ENCODE measurements at regions not wholly inside any gene's neighbourhood (a gene's known extent, or its start where the extent isn't known, plus 50 kb on each side); places are given as distances from the start of the nearest gene placed in this dataset.

GRCh38 chr2:30382162-30382783 is 64.8 kb upstream of the LCLAT1 start:
- H3K4me1 ChIP-seq (ENCODE audit: control insufficient read depth in 1 of 2, insufficient read depth in 2 of 2, low read length in 2 of 2), result no peaks in the 10 kb centered on the region
- H2AFZ ChIP-seq (ENCODE audit: low read depth, low read length, poor library complexity, severe bottlenecking), result no peak overlapping the region
- TF ChIP-seq FOSL1 (IDR thresholded peaks at IDR 0.05; ENCODE audit: low read depth) (no peak), CTCF (IDR thresholded peaks at IDR 0.05 in 2 of 3, conservative IDR thresholded peaks at IDR 0.05 in 1 of 3; ENCODE audit: borderline replicate concordance in 1 of 3, insufficient read depth in 1 of 3, low read depth in 2 of 3, low read length in 2 of 3) (no peak), YY1 (IDR thresholded peaks at IDR 0.05; ENCODE audit: extremely low read depth, insufficient replicate concordance, low read depth, low read length) (no peak), CBX3 (IDR thresholded peaks at IDR 0.05; ENCODE audit: low read depth) (no peak), ZFX (IDR thresholded peaks at IDR 0.05) (no peak), EZH2 (IDR thresholded peaks at IDR 0.05) (no peak), POLR2A (IDR thresholded peaks at IDR 0.05; ENCODE audit: borderline replicate concordance, extremely low read depth, insufficient read depth, insufficient read length) (no peak)
- no peaks in the 10 kb centered on the region for H4K20me1 ChIP-seq (ENCODE audit: insufficient read depth)
- H3K4me3 ChIP-seq (replicated peaks in 1 of 2; ENCODE audit: low read depth in 1 of 2, low read length in 2 of 2), result no peak overlapping the region
- H3K27me3 ChIP-seq (ENCODE audit: insufficient read depth, low read length), result peaks cover 33% of the 10 kb centered on the region
- intact Hi-C loops (cut with micrococcal nuclease), result no loop called here
- no peak overlapping the region for H3K4me2 ChIP-seq (ENCODE audit: low read length)
- ChIA-PET RAD21 (ENCODE audit: low non-redundant PET in 1 of 2, low total read pairs in 2 of 2, uncharacterized antibody in 2 of 2, unreplicated experiment in 2 of 2) (no interaction called here), CTCF (no interaction called here), POLR2A (no interaction called here)
- no peaks in the 10 kb centered on the region for H3K9me3 ChIP-seq (ENCODE audit: control insufficient read depth in 1 of 2, insufficient read depth in 1 of 2, low read depth in 1 of 2, low read length in 2 of 2)
- no peaks in the 10 kb centered on the region for H3K9me2 ChIP-seq (ENCODE audit: insufficient read depth)
- no peak for ATAC-seq
- no peak overlapping the region for H3K9ac ChIP-seq (ENCODE audit: low read length)
- no peaks in the 10 kb centered on the region for H3K79me2 ChIP-seq (ENCODE audit: insufficient read depth, low read length)
- H3K36me3 ChIP-seq (ENCODE audit: control insufficient read depth in 1 of 2, insufficient read depth in 2 of 2, low read length in 2 of 2), result no peaks in the 10 kb centered on the region
- H3K27ac ChIP-seq (ENCODE audit: low read depth, low read length), result no peak overlapping the region
- DNase-seq (ENCODE audit: low read depth, low spot score), result no peak
- no TSS peak for BruUV-seq (replicated peaks)

GRCh38 chr2:30382995-30383394 is 64.1 kb upstream of the LCLAT1 start:
- CTCF ChIA-PET, result no interaction called here
- Histone ChIP-seq H3K9me3 (ENCODE audit: control insufficient read depth in 1 of 2, insufficient read depth in 1 of 2, low read depth in 1 of 2, low read length in 2 of 2) (no peaks in the 10 kb centered on the region), H4K20me1 (ENCODE audit: insufficient read depth) (no peaks in the 10 kb centered on the region), H3K9ac (ENCODE audit: low read length) (no peak overlapping the region), H3K4me2 (ENCODE audit: low read length) (no peak overlapping the region), H3K4me3 (replicated peaks in 1 of 2; ENCODE audit: low read depth in 1 of 2, low read length in 2 of 2) (no peak overlapping the region), H2AFZ (ENCODE audit: low read depth, low read length, poor library complexity, severe bottlenecking) (no peak overlapping the region), H3K27ac (ENCODE audit: low read depth, low read length) (no peak overlapping the region), H3K27me3 (ENCODE audit: insufficient read depth, low read length) (peaks cover 33% of the 10 kb centered on the region), H3K36me3 (ENCODE audit: control insufficient read depth in 1 of 2, insufficient read depth in 2 of 2, low read length in 2 of 2) (no peaks in the 10 kb centered on the region), H3K9me2 (ENCODE audit: insufficient read depth) (no peaks in the 10 kb centered on the region), H3K79me2 (ENCODE audit: insufficient read depth, low read length) (no peaks in the 10 kb centered on the region), H3K4me1 (ENCODE audit: control insufficient read depth in 1 of 2, insufficient read depth in 2 of 2, low read length in 2 of 2) (no peaks in the 10 kb centered on the region)
- TF ChIP-seq MAX (IDR thresholded peaks at IDR 0.05) (no peak), CTCF (IDR thresholded peaks at IDR 0.05 in 2 of 3, conservative IDR thresholded peaks at IDR 0.05 in 1 of 3; ENCODE audit: borderline replicate concordance in 1 of 3, insufficient read depth in 1 of 3, low read depth in 2 of 3, low read length in 2 of 3) (no peak), SP1 (IDR thresholded peaks at IDR 0.05; ENCODE audit: low read depth) (no peak), POLR2AphosphoS5 (IDR thresholded peaks at IDR 0.05; ENCODE audit: low read depth, low read length) (no peak), EZH2 (IDR thresholded peaks at IDR 0.05) (no peak), ELF1 (IDR thresholded peaks at IDR 0.05; ENCODE audit: borderline replicate concordance, low read depth) (no peak)
- intact Hi-C loops (cut with micrococcal nuclease), result no loop called here
- DNase-seq (ENCODE audit: low read depth, low spot score) (no peak), ATAC-seq (no peak)
- BruUV-seq (replicated peaks), result no TSS peak
- RAD21 ChIA-PET (ENCODE audit: low non-redundant PET in 1 of 2, low total read pairs in 2 of 2, uncharacterized antibody in 2 of 2, unreplicated experiment in 2 of 2), result no interaction called here
- POLR2A ChIA-PET, result no interaction called here
